ENCODE measurements at regions not wholly inside any gene's neighbourhood (a gene's known extent, or its start where the extent isn't known, plus 50 kb on each side); places are given as distances from the start of the nearest gene placed in this dataset.

DNA sequence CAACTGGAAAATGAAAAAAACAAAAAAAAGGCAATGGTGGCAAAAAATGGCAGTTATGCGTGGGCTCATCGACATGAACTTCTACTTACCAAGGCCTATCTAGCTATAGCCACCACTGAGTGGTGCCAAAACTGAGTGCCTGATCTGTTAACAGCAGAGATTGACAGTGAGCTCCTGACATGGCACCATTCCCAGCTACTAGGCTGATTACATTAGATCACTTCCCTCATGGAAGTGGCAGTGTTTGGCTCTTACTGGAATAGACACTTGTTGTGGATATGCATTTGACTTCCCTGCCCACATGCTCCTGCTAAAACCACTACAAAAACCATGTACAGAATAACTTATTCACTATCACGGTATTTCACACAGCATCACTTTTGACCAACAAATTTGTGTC lies 216.1 kb upstream of the SGK1 start:
- Histone ChIP-seq H3K4me1 (no peaks in the 10 kb centered on the region), H3K4me3 (no peak overlapping the region), H3K27ac (no peak overlapping the region), H3K27me3 (no peaks in the 10 kb centered on the region), H3K9me3 (no peaks in the 10 kb centered on the region), H3K36me3 (no peaks in the 10 kb centered on the region)
- DNase-seq = no peak
- intact Hi-C loops (cut with DNase I) = no loop called here
- 91 to 95% methylated on average over 3 of the region's 3 CpGs for WGBS, 2 donors
- TF ChIP-seq POLR2A (IDR thresholded peaks at IDR 0.05) (no peak), POLR2AphosphoS5 (IDR thresholded peaks at IDR 0.05) (no peak)
- TF ChIP-seq, protein P1, sequence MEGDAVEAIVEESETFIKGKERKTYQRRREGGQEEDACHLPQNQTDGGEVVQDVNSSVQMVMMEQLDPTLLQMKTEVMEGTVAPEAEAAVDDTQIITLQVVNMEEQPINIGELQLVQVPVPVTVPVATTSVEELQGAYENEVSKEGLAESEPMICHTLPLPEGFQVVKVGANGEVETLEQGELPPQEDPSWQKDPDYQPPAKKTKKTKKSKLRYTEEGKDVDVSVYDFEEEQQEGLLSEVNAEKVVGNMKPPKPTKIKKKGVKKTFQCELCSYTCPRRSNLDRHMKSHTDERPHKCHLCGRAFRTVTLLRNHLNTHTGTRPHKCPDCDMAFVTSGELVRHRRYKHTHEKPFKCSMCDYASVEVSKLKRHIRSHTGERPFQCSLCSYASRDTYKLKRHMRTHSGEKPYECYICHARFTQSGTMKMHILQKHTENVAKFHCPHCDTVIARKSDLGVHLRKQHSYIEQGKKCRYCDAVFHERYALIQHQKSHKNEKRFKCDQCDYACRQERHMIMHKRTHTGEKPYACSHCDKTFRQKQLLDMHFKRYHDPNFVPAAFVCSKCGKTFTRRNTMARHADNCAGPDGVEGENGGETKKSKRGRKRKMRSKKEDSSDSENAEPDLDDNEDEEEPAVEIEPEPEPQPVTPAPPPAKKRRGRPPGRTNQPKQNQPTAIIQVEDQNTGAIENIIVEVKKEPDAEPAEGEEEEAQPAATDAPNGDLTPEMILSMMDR (IDR thresholded peaks at IDR 0.05) = no peak

DNA sequence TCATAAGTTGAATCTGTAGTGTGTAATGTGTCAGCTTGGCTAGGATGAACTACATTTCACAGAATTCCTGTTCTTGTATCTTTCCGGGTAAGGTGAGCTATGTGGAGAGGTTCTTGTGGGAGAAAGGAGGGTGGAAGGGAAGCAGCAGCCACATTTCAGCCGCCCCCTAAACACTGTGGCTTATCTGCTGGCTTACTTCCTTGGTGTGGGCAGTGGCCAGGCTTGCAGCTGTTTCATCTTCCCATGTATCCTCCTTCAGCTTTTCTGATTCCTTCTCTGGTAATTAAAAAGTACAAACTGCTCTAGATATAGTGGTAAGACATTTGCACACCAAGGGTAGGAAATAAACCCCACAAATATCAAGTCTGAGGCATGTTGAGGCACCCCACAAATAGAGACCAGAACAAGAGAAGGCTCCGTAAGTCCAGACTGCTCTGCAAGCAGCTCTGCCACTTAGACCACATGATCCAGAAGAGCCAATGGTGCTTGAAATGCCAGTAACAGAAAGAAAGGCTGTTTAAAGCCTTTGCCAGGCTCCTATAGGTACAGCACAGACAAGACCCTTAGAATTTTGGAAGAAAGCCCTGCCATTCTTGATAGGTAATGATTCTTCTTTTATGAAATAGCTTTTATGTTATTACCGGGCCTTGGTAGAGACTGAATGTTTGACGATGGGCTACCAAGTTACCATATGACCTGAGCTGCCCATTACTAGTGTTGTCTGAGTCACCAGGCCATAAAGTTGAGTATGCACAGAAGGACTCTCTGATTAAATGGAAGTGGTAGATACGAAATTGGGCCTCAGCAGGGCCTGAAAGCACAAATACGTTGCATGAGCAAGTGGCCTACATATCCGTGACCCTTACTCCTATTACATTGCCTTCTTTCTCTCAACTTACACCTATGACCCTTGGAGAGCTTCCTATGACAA lies 215.0 kb upstream of the SGK1 start:
- intact Hi-C loops (cut with DNase I) = no loop called here

DNA sequence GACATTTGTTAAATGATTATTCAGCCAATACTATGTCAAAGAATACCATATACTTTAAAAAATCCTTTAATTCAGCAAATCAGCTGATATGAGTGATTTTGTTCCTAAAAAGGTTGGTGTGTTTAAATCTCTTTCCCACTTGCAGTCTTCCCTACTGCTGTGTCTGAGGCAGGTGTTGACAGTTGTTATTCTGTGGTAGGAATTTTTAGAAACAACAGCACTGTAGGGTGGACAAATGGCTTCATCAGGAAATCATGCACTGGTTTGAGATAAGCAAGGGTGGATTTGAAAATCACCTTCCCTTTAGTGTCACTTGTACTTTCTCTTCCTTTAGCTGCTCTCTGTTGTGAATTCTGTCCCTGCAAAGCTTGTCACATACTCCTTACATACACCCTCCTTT lies 213.7 kb upstream of the SGK1 start:
- Histone ChIP-seq H3K36me3 (no peaks in the 10 kb centered on the region), H3K4me3 (no peak overlapping the region), H3K27me3 (no peaks in the 10 kb centered on the region), H3K9me3 (no peaks in the 10 kb centered on the region), H3K27ac (no peak overlapping the region), H3K4me1 (no peaks in the 10 kb centered on the region)
- no peak for DNase-seq
- TF ChIP-seq POLR2AphosphoS5 (IDR thresholded peaks at IDR 0.05) = no peak
- TF ChIP-seq POLR2A (IDR thresholded peaks at IDR 0.05) = no peak
- TF ChIP-seq, protein P1 (IDR thresholded peaks at IDR 0.05) = no peak
- TF ChIP-seq EP300 (IDR thresholded peaks at IDR 0.05) = no peak
- intact Hi-C loops (cut with DNase I) = no loop called here

More for the DNA sequence above, 215.0 kb upstream of the SGK1 start:
- no peaks in the 10 kb centered on the region for H3K27me3 ChIP-seq
- H3K9me3 ChIP-seq = no peaks in the 10 kb centered on the region
- no peaks in the 10 kb centered on the region for H3K36me3 ChIP-seq
- no peaks in the 10 kb centered on the region for H3K4me1 ChIP-seq
- no peak for DNase-seq
- WGBS, 2 donors = 87% methylated on average over 8 of the region's 8 CpGs
- H3K4me3 ChIP-seq = no peak overlapping the region
- TF ChIP-seq POLR2AphosphoS5 (IDR thresholded peaks at IDR 0.05) (no peak), EP300 (IDR thresholded peaks at IDR 0.05) (no peak), POLR2A (IDR thresholded peaks at IDR 0.05) (no peak)
- no peak overlapping the region for H3K27ac ChIP-seq

DNA sequence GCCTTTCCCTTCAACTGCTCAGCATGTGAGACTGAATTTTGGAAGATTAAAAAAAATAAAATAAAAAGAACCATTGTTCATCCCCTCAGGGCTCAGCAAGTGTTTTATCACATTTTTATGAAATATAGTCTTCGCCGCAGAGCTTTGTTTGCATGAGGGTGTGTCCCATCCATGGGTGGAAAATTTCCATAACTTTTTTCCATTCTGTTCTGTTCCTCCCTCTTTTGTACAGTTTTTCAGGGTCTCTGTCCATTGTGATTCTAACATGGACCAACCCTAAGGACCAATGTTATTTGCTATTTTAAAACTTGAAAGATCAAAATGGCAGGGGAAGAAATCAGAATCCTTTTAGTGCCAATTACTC lies 213.3 kb upstream of the SGK1 start:
- WGBS, 2 donors = 53 to 77% methylated on average over 2 of the region's 2 CpGs
- DNase-seq = no peak
- H3K9me3 ChIP-seq = no peaks in the 10 kb centered on the region
- intact Hi-C loops (cut with DNase I) = no loop called here
- no peaks in the 10 kb centered on the region for H3K36me3 ChIP-seq
- H3K4me1 ChIP-seq = no peaks in the 10 kb centered on the region
- no peak overlapping the region for H3K4me3 ChIP-seq
- TF ChIP-seq POLR2AphosphoS5 (IDR thresholded peaks at IDR 0.05) (no peak), EP300 (IDR thresholded peaks at IDR 0.05) (no peak), POLR2A (IDR thresholded peaks at IDR 0.05) (no peak)
- TF ChIP-seq, protein P1 (IDR thresholded peaks at IDR 0.05) = no peak
- H3K27me3 ChIP-seq = no peaks in the 10 kb centered on the region
- H3K27ac ChIP-seq = no peak overlapping the region

DNA sequence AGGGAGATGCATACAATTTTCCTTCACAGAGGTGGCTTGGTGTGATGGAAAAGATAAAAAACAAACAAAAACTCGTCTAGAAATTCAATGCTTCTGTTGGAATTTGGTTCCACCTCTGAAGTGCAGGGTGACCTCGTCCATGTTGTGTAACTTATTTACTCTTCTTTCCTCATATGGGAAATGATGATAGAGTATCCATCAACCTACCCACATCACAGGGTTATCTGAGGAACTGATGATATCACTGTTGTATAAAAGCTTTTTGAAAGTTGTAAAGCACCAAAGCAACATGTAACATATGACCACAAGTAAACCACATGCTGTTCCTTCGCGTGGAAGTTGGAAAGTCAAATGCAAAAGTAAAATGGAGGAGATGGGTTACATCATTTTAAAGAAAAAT lies 212.0 kb upstream of the SGK1 start:
- no peaks in the 10 kb centered on the region for H3K36me3 ChIP-seq
- no peaks in the 10 kb centered on the region for H3K27me3 ChIP-seq
- 51 to 55% methylated on average over 4 of the region's 4 CpGs for WGBS, 2 donors
- no peak overlapping the region for H3K4me3 ChIP-seq
- TF ChIP-seq, protein P1 (IDR thresholded peaks at IDR 0.05) = no peak
- TF ChIP-seq POLR2A (IDR thresholded peaks at IDR 0.05) (no peak), EP300 (IDR thresholded peaks at IDR 0.05) (no peak), POLR2AphosphoS5 (IDR thresholded peaks at IDR 0.05) (no peak)
- no peak for DNase-seq
- no peak overlapping the region for H3K27ac ChIP-seq
- no peaks in the 10 kb centered on the region for H3K4me1 ChIP-seq
- H3K9me3 ChIP-seq = no peaks in the 10 kb centered on the region
- intact Hi-C loops (cut with DNase I) = no loop called here
